Lung (tissue), 11 donors: ENCODE measurements at regions not wholly inside any gene's neighbourhood (a gene's known extent, or its start where the extent isn't known, plus 50 kb on each side); places are given as distances from the start of the nearest gene placed in this dataset.

Experiments used
- ATAC-seq: fragments of 200-7000 bp; cut with Tn5 transposase; one replicate; pipeline ENCODE4 v1.9.1; 2020; ENCODE audit warnings: moderate number of reproducible peaks; ENCODE audit not compliant: insufficient read depth, low FRiP score
- DNase-seq, 3 donors: peaks; one replicate each; pipeline ENCODE4 v3.0.0-alpha.2; 2013 to 2017
- H3K27ac ChIP-seq, 2 donors: one replicate each; pipeline ENCODE4 v1.5.1; 2013; ENCODE audit warnings: mild to moderate bottlenecking in 2 of 2, moderate library complexity in 2 of 2, control low read depth in 1 of 2, inconsistent platforms in 1 of 2, low read depth in 1 of 2, low read length in 1 of 2
- H3K27me3 ChIP-seq, 3 donors: one replicate each; pipeline ENCODE4 v1.5.1; 2013; ENCODE audit warnings: low read length in 2 of 3; ENCODE audit not compliant: control insufficient read depth in 3 of 3, insufficient read depth in 3 of 3
- H3K36me3 ChIP-seq, 4 donors: one replicate each; pipeline ENCODE4 v1.5.1; 2013; ENCODE audit warnings: low read length in 4 of 4, mild to moderate bottlenecking in 1 of 4, moderate library complexity in 1 of 4; ENCODE audit not compliant: control insufficient read depth in 4 of 4, insufficient read depth in 4 of 4
- H3K4me1 ChIP-seq, 5 donors: one replicate each; pipeline ENCODE4 v1.5.1; 2013; ENCODE audit warnings: low read length in 5 of 5, mild to moderate bottlenecking in 2 of 5, moderate library complexity in 1 of 5; ENCODE audit not compliant: control insufficient read depth in 5 of 5, insufficient read depth in 5 of 5
- H3K4me3 ChIP-seq: one replicate; pipeline ENCODE4 v1.5.1; 2013; ENCODE audit warnings: mild to moderate bottlenecking, control low read depth, moderate library complexity
- H3K9ac ChIP-seq, 2 donors: one replicate each; pipeline ENCODE4 v1.5.1; 2013; ENCODE audit warnings: low read length in 2 of 2, control low read depth in 1 of 2; ENCODE audit not compliant: insufficient read depth in 1 of 2
- H3K9me3 ChIP-seq, 4 donors: one replicate each; pipeline ENCODE4 v1.5.1; 2013; ENCODE audit warnings: low read length in 3 of 4, mild to moderate bottlenecking in 1 of 4, moderate library complexity in 1 of 4; ENCODE audit not compliant: control insufficient read depth in 4 of 4, insufficient read depth in 3 of 4
- WGBS, 2 donors: extraction: QIAGEN DNeasy Blood & Tissue Kit; methylation state at CpG; one replicate each; pipeline ENCODE4 v1.1.7; 2013; 5-methylcytosine and 5-hydroxymethylcytosine counted together
- TF ChIP-seq, protein P1 (sequence below): IDR thresholded peaks from 2 replicates; pipeline ENCODE4 v1.5.1; 2012; ENCODE audit warnings: mild to moderate bottlenecking; ENCODE audit errors: control extremely low read depth, extremely low read depth
- donor health status: control.
- donor health status: control.
- donor health status: Bipolar disorder and iron deficiency.
- donor health status: healthy.
- donor health status: DM: yes; HTN: yes; CAD: no.

DNA sequence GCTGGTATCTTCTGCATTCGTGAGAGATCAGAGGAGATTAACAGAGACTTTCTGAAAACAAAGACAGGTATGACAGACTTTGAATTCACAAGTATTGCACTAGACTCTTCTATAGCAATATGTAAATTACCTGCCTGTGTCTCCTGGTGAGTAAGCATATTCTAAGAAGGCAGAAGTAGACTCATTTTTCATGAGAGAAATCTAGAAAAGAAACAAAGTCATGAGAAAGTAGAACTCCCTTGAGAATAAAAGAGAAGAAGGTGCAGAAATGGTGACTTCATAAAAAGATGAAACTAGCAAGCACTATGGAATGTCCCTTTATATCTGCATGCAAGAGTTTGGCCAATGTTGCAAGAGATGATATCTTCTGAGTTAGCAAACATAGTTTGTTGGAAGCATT, 419.8 kb downstream of the DMRT2 start:
- no peak for ATAC-seq
- peaks cover 0 to 4% (median 0%) of the 10 kb centered on the region in 4 donors for H3K9me3 ChIP-seq
- no peak for DNase-seq
- H3K27ac ChIP-seq: no peak overlapping the region
- 75 to 86% methylated on average over 1 of the region's 1 CpG for WGBS, 2 donors
- H3K4me1 ChIP-seq: peaks cover 0 to 3% (median 0%) of the 10 kb centered on the region in 5 donors
- no peak overlapping the region for H3K9ac ChIP-seq
- H3K27me3 ChIP-seq: no peaks in the 10 kb centered on the region
- no peak overlapping the region for H3K4me3 ChIP-seq
- TF ChIP-seq, protein P1, sequence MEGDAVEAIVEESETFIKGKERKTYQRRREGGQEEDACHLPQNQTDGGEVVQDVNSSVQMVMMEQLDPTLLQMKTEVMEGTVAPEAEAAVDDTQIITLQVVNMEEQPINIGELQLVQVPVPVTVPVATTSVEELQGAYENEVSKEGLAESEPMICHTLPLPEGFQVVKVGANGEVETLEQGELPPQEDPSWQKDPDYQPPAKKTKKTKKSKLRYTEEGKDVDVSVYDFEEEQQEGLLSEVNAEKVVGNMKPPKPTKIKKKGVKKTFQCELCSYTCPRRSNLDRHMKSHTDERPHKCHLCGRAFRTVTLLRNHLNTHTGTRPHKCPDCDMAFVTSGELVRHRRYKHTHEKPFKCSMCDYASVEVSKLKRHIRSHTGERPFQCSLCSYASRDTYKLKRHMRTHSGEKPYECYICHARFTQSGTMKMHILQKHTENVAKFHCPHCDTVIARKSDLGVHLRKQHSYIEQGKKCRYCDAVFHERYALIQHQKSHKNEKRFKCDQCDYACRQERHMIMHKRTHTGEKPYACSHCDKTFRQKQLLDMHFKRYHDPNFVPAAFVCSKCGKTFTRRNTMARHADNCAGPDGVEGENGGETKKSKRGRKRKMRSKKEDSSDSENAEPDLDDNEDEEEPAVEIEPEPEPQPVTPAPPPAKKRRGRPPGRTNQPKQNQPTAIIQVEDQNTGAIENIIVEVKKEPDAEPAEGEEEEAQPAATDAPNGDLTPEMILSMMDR: no peak
- no peaks in the 10 kb centered on the region for H3K36me3 ChIP-seq

DNA sequence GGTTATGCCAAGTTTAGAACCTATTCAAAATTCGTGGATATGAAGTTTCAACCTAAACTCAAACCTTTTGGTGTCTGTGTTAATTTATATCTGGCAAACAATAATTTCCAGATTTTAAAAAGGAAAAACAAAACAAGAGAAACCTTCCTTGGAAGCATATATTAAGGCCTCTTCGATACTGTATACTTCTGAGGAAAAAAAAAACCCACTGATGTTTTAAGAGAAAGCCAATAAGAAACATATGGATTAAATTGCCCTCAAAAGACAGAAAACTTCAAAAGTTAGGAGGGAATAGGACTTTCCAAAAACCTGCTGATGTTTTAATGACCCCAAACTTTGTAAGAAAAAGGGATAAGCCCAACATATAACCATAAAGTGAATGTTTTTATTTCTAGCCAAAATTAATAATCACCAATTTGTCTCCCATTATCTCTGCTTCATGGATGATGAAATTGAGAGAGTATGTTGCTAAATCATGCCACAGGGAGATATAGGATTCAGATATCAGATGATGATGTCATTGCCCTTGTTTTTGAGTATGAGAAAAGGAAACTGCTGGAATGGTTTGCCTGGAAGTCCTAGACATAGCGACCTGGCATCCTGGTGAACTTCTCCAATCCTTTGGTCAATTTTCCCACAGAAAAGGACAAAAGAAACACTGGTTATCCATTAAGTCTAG, 423.9 kb downstream of the DMRT2 start:
- no peak for DNase-seq
- Histone ChIP-seq H3K4me3 (no peak overlapping the region), H3K27me3 (no peaks in the 10 kb centered on the region), H3K4me1 (no peaks in the 10 kb centered on the region), H3K9me3 (no peaks in the 10 kb centered on the region), H3K9ac (no peak overlapping the region), H3K27ac (no peak overlapping the region), H3K36me3 (no peaks in the 10 kb centered on the region)
- TF ChIP-seq, protein P1: no peak
- no peak for ATAC-seq
- WGBS, 2 donors: 46 to 49% methylated on average over 3 of the region's 3 CpGs

DNA sequence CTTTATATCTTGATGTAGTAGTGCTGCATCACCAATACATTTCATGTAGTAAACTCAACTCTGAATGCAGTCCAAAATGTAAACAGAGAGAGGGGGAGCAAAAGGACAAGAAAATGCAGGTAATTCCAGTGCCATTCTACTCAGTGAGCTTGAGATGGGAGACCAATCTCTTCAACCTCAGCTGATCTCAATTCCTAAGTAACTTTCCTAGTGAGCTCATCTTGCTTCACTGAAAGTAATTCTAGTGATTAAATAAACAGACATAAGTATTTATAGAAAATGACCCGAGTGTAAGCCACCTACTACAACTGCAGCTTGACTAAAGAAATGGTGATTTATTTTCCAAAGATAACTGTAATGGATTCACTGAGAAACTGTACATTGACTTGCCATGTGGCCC, 424.5 kb downstream of the DMRT2 start:
- no peak overlapping the region for H3K9ac ChIP-seq
- no peaks in the 10 kb centered on the region for H3K4me1 ChIP-seq
- no peaks in the 10 kb centered on the region for H3K9me3 ChIP-seq
- H3K4me3 ChIP-seq: no peak overlapping the region
- ATAC-seq: no peak
- H3K36me3 ChIP-seq: no peaks in the 10 kb centered on the region
- H3K27me3 ChIP-seq: no peaks in the 10 kb centered on the region
- DNase-seq: no peak
- TF ChIP-seq, protein P1: no peak
- 32 to 51% methylated on average over 1 of the region's 1 CpG for WGBS, 2 donors
- H3K27ac ChIP-seq: no peak overlapping the region
